ENCODE measurements at regions not wholly inside any gene's neighbourhood (a gene's known extent, or its start where the extent isn't known, plus 50 kb on each side); places are given as distances from the start of the nearest gene placed in this dataset.
"Not testable (repeated sequence)": the region's sequence is repeated elsewhere in the genome, so short reads cannot be mapped to it uniquely, and the experiment has no call there.

DNA sequence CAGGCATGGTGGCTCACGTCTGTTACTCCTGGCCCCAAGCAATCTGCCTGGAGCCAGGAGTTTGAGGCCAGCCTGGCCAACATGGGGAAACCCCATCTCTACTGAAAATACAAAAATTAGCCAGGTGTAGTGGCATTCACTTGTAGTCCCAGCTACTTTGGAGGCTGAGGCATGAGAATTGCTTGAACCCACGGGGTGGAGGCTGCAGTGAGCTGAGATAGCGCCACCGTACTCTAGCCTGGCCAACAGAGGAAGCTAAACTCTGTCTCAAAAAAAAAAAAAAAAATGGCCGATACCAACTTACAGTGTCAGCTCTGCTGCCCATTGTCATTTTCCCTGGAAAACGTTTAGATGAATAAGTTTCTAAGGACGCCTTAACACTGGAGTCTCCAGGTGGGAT lies 489.9 kb downstream of the TFAP2A start:
- no peak for DNase-seq

DNA sequence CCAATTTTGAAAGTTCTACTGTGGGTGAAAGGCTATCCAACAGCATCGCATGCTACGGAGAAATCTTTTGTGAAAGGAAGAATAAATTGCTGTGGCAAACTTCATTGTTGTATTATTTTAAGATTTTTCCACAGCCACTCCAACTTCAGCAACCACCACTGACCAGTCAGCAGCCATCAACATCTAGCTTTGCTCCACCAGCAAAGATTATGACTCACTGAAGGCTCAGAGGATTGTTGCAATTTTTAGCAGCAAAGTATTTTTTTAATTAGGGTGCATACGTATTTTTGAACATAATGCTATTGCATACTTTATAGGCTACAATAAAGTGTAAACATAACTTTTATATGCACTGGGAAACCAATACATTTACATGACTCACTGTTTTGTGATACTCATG lies 493.5 kb downstream of the TFAP2A start:
- no peak for DNase-seq

- DNase-seq: no peak
These were observed 499.9 kb downstream of the TFAP2A start for GRCh38 chr6:9914951-9915350.

DNA sequence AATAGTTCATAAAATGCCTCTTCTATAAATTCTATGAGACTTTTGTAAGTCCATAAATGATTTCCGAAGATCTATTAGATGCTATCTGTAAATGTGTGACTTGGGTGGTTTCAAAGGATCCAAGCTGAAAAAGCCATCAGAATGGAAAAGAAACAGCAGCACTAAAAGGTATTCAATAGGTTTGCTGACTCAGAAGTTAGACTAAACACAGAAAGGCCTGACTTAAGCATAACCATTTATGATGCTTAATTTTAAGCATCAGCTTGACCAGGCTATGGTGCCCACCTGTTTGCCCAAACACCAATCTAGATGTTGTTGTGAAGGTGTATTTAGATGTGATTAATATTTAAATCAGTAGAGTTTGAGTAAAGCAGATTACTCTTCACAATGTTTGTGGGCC lies 513.5 kb downstream of the TFAP2A start:
- DNase-seq: no peak

DNA sequence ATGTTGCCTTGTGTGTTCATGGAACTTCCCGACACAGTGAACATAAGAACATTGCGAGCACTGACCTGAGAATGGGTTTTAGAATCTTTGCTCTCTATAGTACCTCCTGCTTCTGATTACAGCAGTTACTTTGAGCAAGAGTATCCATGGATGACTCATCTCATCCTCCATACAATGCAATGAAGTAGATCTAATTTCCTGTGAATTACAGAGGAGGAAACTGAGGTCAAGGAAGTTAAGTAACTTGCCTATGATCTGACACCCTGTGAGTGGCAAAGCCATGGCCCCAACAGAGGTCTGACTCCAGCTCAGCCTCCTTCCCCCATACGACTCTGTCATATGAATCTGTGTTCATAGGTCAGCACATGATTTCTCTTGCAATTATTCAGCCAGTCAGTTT lies 518.1 kb downstream of the TFAP2A start:
- no peak for DNase-seq

- no peak for DNase-seq
These were observed 524.0 kb downstream of the TFAP2A start for GRCh38 chr6:9890893-9891292.

- no peak for DNase-seq
These were observed 524.4 kb downstream of the TFAP2A start for GRCh38 chr6:9890469-9890868.

DNA sequence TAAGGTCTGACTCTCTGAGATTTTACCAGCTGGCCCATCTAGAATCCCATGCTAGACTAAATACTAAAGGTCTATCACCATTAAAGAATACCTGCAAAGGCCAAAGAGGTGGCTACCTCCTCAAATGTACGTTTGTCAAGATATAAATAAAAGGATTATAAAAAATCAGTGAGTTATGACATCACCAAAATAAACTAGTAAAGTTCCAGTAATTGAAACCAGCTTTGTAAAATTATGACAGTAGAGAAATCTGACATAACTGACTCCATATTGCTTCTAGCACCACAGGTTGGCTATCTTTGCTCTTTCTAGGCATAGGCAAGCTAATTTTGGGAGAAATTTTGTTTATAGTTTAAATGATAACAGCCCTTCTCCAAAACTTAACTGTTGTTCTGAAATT lies 536.3 kb downstream of the TFAP2A start:
- no peak for DNase-seq

DNA sequence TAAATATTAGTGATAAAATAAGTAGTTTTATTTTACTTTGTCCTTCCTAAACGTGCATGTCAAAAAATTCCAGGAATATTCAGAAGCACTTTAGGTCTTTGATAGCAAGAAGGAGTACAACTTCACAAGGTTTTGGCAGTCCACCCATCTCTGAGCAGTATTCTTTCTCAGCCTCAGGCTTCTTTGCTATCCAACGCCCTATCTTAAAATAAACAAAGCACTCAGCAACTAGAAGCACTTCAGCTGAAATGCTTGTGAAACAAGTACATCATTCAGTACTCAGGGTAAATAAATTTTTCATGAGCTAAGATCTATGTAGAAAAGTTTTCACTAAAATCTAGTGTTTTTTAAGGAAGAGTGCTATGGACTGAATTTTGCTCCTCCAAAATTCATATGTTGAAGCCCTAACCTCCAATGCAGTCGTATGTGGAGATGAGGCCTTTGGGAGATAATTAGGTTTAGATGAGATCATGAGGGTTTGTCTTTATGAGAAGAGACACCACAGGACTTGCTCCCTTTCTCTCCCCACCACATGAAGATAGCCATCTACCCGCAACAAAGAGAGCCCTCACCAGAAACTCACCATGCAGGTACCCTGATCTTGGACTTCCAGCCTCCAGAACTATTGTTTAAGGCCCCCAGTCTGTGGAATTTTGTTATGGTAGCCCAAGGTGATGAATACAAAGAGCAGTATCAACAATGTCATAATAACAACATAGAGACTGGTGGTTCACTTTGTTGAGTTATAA lies 539.1 kb downstream of the TFAP2A start:
- DNase-seq: no peak

DNA sequence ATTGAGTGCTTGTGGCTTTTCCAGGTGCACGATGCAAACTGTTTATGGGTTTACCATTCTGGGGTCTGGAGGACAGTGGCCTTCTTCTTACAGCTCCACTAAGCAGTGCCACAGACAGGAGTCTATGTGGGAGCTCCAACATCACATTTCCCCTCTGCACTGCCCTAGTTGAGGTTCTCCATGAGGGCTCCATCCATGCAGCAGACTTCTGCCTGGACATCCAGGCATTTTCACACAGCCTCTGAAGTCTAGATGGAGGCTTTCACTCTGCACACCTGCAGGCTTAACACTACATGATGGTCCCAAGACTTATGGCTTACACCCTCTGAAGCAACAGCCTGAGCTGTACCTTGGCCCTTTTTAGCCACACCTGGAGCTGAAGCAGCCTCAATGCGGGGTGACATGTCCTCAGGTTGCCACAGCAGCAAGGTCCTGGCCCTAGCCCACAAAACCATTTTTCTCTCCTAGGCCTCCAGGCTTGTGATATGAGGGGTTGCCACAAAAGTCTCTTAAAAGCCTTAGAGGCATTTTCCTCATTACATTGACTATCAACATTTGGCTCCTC lies 552.2 kb downstream of the TFAP2A start:
- DNase-seq: no peak

DNA sequence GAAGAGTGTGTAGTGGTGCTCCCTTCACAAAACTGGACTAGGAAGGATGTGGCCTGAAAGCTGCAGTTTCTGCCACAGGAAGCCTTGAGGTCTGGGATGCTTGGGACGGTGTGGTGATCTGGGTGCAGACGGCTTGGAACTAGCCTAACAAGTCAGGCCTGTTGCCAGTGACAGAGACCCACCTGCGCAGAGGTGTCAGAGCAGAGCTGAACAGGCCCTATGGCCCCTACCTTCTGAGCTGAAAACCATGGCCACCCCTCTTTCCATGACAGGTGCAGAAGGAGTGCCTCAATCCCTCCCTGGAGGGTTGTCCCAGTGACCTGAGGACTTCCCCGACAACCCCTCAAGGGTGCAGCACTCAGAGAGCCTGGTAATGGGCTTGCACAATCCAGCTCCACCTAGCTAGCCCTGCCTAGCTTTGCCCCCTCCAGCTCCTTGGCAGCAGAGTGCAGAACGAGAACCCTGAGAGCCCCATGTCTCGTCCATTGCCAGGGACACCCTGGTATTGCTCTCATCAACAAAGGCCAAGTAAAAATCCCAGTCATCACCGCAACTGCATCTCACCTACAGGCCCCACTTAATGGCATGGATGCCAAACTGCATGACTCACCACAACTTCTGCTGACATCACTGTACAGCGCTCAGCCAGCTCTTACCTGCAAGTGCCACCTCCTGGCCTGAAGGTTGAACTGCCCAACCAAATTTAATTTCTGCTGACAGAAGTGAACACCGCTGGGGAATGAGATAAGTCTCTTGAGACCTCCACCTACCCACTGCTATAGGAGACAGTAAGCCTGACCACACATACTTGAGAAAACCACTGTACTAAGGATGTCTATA lies 563.1 kb downstream of the TFAP2A start:
- no peak for DNase-seq

GRCh38 chr6:9851006-9851405 lies 563.9 kb downstream of the TFAP2A start:
- no peak for DNase-seq

DNA sequence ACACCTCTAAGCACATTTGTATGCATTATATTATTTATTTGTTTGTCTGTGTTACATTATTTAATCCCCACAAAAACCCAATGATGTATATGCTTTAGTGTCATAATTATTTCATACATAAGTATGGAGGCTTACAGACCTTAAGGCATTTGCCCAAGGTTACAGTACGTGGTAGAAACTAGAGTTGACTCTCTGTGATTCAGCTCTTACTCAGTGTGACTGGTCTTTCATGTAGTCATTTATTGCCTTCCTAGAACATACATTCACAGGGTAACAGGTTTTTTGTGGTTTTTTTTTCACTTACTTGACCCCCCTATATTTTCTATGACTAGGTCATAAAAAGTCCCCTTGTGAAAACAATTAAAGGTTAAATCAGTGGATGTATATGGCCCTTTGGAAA lies 566.8 kb downstream of the TFAP2A start:
- no peak for DNase-seq

DNA sequence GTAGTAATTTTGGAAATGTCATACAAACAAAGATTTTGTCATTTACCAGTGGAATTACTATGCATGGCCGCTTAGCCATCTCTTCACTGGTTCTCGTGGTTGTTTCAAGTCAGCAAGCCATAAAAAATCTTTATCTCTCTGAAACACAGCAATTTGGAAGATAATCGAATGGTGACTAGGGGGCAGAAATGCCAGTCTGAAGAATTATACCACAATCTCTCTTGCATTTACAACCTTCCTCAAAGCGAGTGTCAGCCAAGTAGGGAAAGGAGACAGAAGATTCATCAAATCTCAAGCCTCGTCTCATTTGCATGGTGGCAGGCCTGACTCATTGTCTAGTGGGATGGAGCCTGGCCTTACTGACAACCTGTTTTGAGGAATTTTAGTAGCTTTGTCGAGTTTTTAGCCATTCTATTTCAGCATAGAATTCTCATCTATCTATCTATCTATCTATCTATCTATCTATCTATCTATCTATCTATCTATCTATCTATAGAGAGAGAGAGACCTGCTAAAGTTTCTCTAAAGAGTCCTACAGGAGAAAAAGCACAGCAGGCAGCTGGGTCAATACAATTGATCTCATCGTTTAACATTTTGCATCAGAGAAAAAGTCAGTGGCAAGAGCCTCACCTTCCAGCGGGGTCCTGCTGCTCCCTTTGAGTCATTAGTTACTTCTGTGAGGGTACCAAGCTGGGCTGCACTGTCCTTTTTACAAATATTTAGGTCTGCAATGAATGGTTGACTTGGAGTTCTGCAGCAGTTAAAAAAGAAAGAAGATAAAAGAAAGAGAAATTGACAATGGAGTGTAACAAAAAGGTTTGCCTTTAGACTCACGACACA lies 572.8 kb downstream of the TFAP2A start:
- no peak for DNase-seq

GRCh38 chr6:9834233-9834632 lies 580.6 kb downstream of the TFAP2A start:
- DNase-seq: no peak

DNA sequence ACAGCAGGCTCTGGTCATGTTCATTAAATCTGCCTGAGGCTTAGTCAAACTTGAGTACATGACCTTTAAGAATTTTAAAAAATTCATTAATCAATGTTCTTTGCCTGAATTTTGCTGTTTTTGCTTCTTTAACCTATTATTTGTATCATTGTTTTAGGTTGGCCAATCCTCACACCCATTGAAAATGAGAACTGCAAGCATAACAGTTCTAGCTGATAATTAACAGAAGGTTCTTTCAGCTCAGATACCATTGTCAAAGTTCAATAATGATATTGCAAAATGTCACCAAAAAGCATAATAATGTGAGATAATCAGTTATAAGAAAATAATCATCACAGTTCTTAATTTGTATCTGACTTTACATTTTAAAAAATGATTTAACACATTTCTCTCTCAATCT lies 583.1 kb downstream of the TFAP2A start:
- DNase-seq: no peak

DNA sequence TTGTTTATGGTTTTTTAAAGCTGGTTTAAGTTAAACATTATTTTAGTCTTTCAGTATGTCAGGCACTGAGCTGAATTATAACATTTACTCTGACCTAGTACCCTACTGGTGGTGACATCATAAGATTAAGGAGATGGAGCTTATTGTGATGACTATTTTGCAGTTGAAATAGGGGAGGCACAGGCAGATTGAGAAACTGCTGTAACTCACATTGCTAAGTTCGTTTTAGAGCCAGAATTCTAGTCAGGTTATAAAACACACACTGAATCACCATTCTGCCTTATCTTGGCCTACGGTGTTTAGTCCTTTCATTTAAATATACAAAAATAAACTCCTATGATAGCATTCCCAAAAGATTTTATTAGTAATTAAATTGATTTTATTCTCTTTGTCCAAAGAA lies 584.1 kb downstream of the TFAP2A start:
- DNase-seq: no peak

DNA sequence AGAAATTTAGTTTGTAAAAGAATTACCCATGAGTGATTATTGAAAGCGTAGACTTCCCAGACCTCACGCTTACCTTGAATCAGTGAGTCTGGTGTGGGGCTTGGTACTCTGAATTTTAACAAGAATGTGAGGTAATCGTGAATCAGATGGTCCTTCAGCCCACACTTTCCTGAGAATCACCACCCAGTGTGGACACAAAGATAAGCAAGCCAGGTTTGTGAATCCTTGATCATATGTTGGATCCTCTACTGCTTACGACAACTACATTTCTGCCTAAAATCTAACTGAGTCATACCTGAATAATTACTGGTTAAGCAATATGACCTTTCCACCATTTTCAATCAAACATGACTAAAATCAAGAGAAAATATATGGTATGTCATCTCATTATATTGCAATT lies 589.3 kb downstream of the TFAP2A start:
- DNase-seq: no peak

- not testable (repeated sequence) for DNase-seq
These were observed 604.1 kb downstream of the TFAP2A start for GRCh38 chr6:9810727-9811126.

DNA sequence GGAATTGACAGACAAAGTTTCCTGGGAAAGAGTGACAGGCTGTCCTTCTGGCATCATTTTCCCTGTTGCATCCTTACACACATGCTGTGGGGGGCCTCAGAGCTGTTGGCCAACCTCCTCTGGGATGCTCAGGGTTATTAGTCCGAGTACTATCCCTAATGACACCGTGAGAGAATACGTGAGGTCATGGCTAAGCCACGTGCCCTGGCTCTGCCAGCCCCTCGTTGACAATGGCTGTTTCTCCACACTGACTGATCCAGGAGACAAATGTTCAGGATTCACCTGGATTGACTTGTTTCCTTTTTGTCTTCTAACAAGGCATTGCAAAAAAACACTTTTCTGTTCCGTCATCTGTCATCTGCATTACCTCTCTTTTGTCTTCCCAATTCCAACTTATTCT lies 604.6 kb downstream of the TFAP2A start:
- no peak for DNase-seq

- no peak for DNase-seq
These were observed 608.7 kb downstream of the TFAP2A start for GRCh38 chr6:9806195-9806594.

- no peak for DNase-seq
These were observed 613.6 kb downstream of the TFAP2A start for GRCh38 chr6:9801249-9801754.

DNA sequence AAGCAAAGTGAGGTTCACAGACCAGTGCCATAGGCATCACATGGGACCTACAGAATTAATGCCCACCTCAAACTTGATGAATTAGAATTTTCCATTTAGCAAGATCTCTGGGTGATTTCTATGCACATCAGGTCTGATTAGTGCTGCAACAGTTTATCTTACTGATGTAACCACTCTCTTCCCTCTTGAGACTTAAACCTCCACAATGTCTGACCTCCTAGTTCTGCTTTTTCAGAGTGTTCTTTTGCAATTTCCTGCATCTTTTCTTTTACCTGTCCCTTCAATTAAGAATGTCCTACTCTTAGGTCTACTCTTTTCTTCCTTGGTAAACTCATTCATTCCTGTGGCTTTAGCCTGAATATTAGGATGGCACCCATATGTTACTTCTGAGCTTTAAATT lies 615.3 kb downstream of the TFAP2A start:
- no peak for DNase-seq

All from COR-L47 (cell line).